Common myeloid progenitor, CD34-positive (primary cell): ENCODE measurements at regions not wholly inside any gene's neighbourhood (a gene's known extent, or its start where the extent isn't known, plus 50 kb on each side); places are given as distances from the start of the nearest gene placed in this dataset.
"Not testable (repeated sequence)": the region's sequence is repeated elsewhere in the genome, so short reads cannot be mapped to it uniquely, and the experiment has no call there.

ENCODE experiments used
- CTCF ChIA-PET: fragments of 350-600 bp; sonication (Branson Sonifier 250); formaldehyde crosslinking; loops from one replicate; lab custom pipeline; 2021; ENCODE audit warnings: antibody characterized with exemption; lab: Charles Lee
- POLR2A ChIA-PET: fragments of 350-600 bp; sonication (Branson Sonifier 250); formaldehyde crosslinking; loops from one replicate; lab custom pipeline; 2021; ENCODE audit warnings: antibody characterized with exemption; lab: Charles Lee
- DNase-seq, 3 donors: peaks; one replicate each; pipeline versions ENCODE4 v3.0.0 to v3.0.0-alpha.2; 2013
- H3K27ac ChIP-seq, 2 experiments: 1 replicate in 1 of 2; 2 replicates in 1 of 2; pipeline ENCODE4 v1.7.0; 2013; ENCODE audit warnings: inconsistent platforms in 2 of 2, low read length in 2 of 2, mild to moderate bottlenecking in 2 of 2, low read depth in 1 of 2, moderate library complexity in 1 of 2; ENCODE audit not compliant: severe bottlenecking in 2 of 2, insufficient read depth in 1 of 2, poor library complexity in 1 of 2
- H3K27me3 ChIP-seq, 5 experiments: replicated peaks in 2 of 5; 1 replicate in 3 of 5; 2 replicates in 2 of 5; pipeline versions ENCODE4 v1.6.1 to v1.7.0; 2013; ENCODE audit warnings: low read length in 4 of 5, mild to moderate bottlenecking in 2 of 5, moderate library complexity in 2 of 5, inconsistent platforms in 1 of 5; ENCODE audit not compliant: insufficient read depth in 5 of 5, control insufficient read depth in 4 of 5
- H3K36me3 ChIP-seq, 4 experiments: 1 replicate in 2 of 4; 2 replicates in 2 of 4; pipeline versions ENCODE4 v1.6.1 to v1.7.0; 2013; ENCODE audit warnings: low read length in 3 of 4, control low read depth in 1 of 4, mild to moderate bottlenecking in 1 of 4; ENCODE audit not compliant: control insufficient read depth in 4 of 4, insufficient read depth in 4 of 4
- H3K4me1 ChIP-seq, 4 experiments: 1 replicate in 3 of 4; 2 replicates in 1 of 4; pipeline versions ENCODE4 v1.6.1 to v1.7.1; 2013; ENCODE audit warnings: low read length in 3 of 4, mild to moderate bottlenecking in 3 of 4, control low read depth in 1 of 4, inconsistent platforms in 1 of 4, moderate library complexity in 1 of 4; ENCODE audit not compliant: control insufficient read depth in 4 of 4, insufficient read depth in 4 of 4; ENCODE audit errors: control extremely low read depth in 1 of 4
- H3K4me3 ChIP-seq, 7 experiments: 1 replicate in 4 of 7; 2 replicates in 3 of 7; pipeline versions ENCODE4 v1.5.1 to v1.7.0; 2013; ENCODE audit warnings: mild to moderate bottlenecking in 7 of 7, low read length in 6 of 7, moderate library complexity in 6 of 7, inconsistent platforms in 2 of 7, low read depth in 2 of 7, control low read depth in 1 of 7; ENCODE audit not compliant: insufficient read depth in 4 of 7, control insufficient read depth in 1 of 7; ENCODE audit errors: extremely low read depth in 1 of 7
- H3K9me3 ChIP-seq, 5 experiments: 1 replicate in 4 of 5; 2 replicates in 1 of 5; pipeline versions ENCODE4 v1.6.1 to v1.7.1; 2013; ENCODE audit warnings: low read length in 4 of 5, mild to moderate bottlenecking in 2 of 5, inconsistent platforms in 1 of 5, low read depth in 1 of 5, moderate library complexity in 1 of 5; ENCODE audit not compliant: control insufficient read depth in 4 of 5, insufficient read depth in 2 of 5; ENCODE audit errors: control extremely low read depth in 1 of 5
- WGBS: methylation state at CpG from one replicate; pipeline ENCODE4 v1.1.5; 2013; ENCODE audit not compliant: insufficient coverage; 5-methylcytosine and 5-hydroxymethylcytosine counted together

DNA sequence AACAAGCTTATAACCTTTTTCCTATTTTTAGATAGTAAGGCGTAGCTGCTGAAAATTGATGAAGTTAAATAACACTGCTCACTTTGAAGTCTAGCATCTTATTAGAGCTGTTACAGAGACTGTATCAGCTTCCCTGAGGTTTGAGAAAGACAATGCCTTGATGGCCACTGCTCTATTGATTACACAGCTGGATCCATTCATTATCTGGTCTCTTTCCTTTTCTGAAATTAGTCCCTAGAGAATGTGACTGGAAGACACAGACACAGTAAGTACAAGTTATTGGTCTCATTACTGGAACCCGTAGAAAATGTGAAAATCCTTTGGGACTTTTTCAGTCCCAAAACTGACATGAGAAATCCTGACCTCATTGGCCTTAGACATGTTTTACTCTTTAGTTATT, 188.3 kb downstream of the NAF1 start:
- POLR2A ChIA-PET: no interaction called here
- Histone ChIP-seq H3K27ac (no peak overlapping the region), H3K9me3 (no peaks in the 10 kb centered on the region), H3K4me1 (no peaks in the 10 kb centered on the region), H3K4me3 (no peak overlapping the region), H3K27me3 (no peaks in the 10 kb centered on the region), H3K36me3 (no peaks in the 10 kb centered on the region)
- WGBS: 80% methylated on average over 2 of the region's 2 CpGs
- no peak for DNase-seq
- CTCF ChIA-PET: no interaction called here

DNA sequence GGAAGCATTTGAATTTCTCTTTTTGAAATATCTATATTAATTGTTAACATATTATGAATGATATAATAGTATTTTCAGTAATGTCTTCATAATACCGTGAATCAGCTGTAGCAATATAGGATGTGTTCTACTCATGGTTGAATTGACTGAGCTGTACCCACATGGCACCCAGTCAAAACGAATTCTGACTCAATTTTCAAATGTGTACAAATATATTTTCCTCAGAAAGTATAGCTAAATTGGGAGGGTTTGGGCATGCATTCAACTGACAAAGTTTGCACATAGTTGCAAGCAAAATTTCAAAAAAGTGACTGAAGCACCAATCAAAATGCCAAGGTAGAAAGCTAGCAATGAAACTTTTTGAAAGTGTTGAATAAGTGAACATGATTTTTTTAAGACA, 188.9 kb downstream of the NAF1 start:
- POLR2A ChIA-PET: no interaction called here
- no peak overlapping the region for H3K4me3 ChIP-seq
- H3K36me3 ChIP-seq: no peaks in the 10 kb centered on the region
- no peak overlapping the region for H3K27ac ChIP-seq
- no peak for DNase-seq
- no peaks in the 10 kb centered on the region for H3K27me3 ChIP-seq
- CTCF ChIA-PET: no interaction called here
- H3K9me3 ChIP-seq: no peaks in the 10 kb centered on the region
- no peaks in the 10 kb centered on the region for H3K4me1 ChIP-seq
- no CpG with 5 or more reads among the region's 2 CpGs for WGBS

DNA sequence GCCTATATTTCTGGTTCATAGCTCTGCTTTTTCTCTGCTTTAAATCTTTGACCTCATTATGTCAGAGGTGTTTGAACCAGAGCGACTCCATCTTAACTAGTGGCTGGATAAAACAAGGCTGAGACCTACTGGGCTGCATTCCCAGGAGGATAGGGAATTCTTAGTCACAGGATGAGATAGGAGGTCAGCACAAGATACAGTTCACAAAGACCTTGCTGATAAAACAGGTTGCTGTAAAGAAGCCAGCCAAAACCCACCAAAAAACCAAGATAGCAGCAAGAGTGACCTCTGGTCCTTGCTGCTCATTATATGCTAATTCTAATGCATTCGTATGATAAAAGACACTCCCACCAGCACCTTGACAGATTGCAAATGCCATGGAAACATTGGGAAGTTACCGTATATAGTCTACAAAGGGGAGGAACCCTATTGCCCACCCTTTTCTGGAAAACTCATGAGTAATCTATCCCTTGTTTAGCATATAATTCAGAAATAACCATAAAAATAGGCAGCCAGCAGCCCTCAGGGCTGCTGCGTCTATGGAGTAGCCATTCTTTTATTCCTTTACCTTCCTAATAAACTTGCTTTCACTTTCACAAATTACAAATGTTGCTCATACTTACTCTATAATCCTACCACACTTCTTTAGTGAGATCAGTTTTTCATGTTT, 193.9 kb downstream of the NAF1 start:
- H3K4me1 ChIP-seq: no peaks in the 10 kb centered on the region
- H3K9me3 ChIP-seq: no peaks in the 10 kb centered on the region
- no peak overlapping the region for H3K4me3 ChIP-seq
- no peak for DNase-seq
- WGBS: 83% methylated on average over 3 of the region's 4 CpGs
- POLR2A ChIA-PET: no interaction called here
- H3K36me3 ChIP-seq: no peaks in the 10 kb centered on the region
- no peaks in the 10 kb centered on the region for H3K27me3 ChIP-seq
- CTCF ChIA-PET: no interaction called here
- no peak overlapping the region for H3K27ac ChIP-seq

DNA sequence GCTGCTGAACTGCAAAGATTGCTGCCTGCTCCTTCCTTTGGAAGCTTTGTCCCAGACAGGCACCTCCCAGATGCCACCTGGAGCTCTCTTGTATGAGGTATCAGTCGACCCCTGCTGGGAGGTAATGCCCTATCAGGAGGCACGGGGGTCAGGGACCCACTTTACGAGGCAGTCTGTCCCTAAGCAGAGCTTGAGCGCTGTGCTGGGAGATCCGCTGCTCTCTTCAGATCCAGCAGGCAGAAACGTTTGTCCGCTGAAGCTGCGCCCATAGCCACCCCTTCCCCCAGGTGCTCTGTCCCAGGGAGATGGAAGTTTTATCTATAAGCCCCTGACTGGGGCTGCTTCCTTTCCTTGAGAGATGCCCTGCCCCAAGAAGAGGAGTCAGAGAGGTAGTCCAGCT, 197.5 kb downstream of the NAF1 start:
- ChIA-PET CTCF (no interaction called here), POLR2A (no interaction called here)
- Histone ChIP-seq H3K36me3 (no peaks in the 10 kb centered on the region), H3K27ac (no peak overlapping the region), H3K9me3 (no peaks in the 10 kb centered on the region), H3K27me3 (no peaks in the 10 kb centered on the region), H3K4me1 (no peaks in the 10 kb centered on the region), H3K4me3 (no peak overlapping the region)
- 91% methylated on average over 7 of the region's 8 CpGs for WGBS
- no peak for DNase-seq

DNA sequence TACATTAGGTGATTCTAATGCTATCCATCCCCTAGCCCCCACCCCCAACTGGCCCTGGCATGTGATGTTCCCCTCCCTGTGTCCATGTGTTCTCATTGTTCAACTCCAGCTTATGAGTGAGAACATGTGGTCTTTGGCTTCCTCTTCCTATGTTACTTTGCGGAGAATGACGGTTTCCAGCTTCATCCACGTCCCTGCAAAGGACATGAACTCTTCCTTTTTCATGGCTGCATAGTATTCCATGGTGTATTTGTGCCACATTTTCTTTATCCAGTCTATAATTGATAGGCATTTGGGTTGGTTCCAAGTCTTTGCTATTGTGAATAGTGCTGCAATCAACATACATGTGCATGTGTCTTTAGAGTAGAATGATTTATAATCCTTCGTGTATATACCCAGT, 200.7 kb downstream of the NAF1 start:
- CTCF ChIA-PET, H3K27ac ChIP-seq, H3K27me3 ChIP-seq, POLR2A ChIA-PET, H3K36me3 ChIP-seq, DNase-seq, H3K9me3 ChIP-seq, H3K4me1 ChIP-seq, H3K4me3 ChIP-seq: not testable (repeated sequence)
- no CpG with 5 or more reads among the region's 4 CpGs for WGBS

DNA sequence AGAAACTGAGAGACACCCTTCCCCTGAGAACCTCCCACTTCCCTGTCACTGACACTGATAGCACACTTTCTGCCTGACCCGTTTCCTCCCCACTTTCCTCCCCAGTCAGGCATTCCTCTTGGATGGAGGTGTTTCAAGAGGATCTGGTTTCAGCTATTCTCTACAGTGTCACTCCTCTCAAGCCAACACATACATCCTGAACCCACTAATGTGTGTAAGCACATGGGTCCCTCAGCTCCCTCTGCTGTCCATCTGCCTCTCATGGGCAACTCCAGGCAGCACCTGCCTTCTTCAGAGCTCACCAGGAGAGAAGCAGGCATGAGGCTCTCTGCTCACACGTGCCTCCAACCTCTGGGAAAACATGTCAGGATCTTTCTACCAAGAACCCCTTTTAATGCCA, 207.6 kb downstream of the NAF1 start:
- DNase-seq: no peak
- Histone ChIP-seq H3K4me1 (no peaks in the 10 kb centered on the region), H3K27me3 (no peaks in the 10 kb centered on the region), H3K4me3 (no peak overlapping the region), H3K9me3 (no peaks in the 10 kb centered on the region), H3K36me3 (no peaks in the 10 kb centered on the region), H3K27ac (no peak overlapping the region)
- ChIA-PET POLR2A (no interaction called here), CTCF (no interaction called here)
- 80% methylated on average over 1 of the region's 2 CpGs for WGBS

DNA sequence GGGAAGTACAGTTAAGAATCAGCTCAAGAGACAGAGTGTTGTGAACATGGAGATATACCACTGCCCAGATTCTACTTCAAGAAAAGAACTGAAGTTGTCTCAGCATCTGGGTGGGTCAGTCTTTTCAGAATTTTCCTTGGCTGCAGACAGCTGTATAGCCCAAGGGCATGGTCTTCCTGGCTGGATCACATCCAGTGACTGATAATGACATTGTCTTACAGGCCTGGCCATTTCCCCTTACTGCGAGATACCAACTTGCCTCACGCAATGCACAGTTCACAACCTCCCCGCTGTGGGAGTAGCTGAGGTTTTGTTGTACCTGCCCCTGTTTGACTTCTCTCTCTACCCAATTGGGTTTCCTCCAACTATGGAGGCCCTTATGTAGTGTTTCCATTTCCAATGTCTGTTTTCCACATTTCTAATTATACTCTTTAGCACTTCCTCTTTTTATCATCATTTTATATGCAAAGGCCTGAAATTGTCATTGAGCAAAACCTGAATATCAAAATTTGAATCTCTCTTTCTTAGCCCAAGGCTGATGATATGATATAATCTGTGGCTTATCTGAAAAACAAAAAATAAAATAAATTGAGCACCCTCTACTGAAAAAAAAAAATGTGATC, 209.1 kb downstream of the NAF1 start:
- ChIA-PET CTCF (no interaction called here), POLR2A (no interaction called here)
- Histone ChIP-seq H3K36me3 (no peaks in the 10 kb centered on the region), H3K4me3 (no peak overlapping the region), H3K9me3 (no peaks in the 10 kb centered on the region), H3K27me3 (no peaks in the 10 kb centered on the region), H3K27ac (no peak overlapping the region), H3K4me1 (no peaks in the 10 kb centered on the region)
- DNase-seq: no peak
- WGBS: 100% methylated on average over 3 of the region's 3 CpGs
